ENCODE measurements at regions not wholly inside any gene's neighbourhood (a gene's known extent, or its start where the extent isn't known, plus 50 kb on each side); places are given as distances from the start of the nearest gene placed in this dataset.

DNA sequence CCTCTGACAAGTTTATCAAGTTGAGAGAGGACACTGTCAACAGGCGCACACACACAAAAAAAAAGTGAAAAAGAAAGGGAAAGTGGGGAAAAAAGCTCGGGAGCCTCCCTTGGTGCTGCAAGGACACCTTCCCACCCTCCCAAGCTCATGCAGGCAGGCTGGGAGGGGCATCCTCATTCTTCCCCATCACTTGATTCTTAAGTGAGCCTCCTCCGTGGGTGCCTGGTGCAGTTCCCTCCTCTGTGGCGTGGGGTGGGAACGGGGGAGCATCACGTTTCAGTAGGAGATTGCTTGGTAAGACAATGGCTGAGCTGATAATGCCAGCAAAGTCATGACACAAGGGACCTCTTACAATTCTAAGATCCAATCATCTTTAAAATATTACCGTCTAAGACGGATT is 108.8 kb downstream of the NXPE2 start:
- Mint-ChIP-seq H3K27me3 (ENCODE audit: low read depth) (no peaks in the 10 kb centered on the region), H3K27ac (no peak overlapping the region), H3K9me3 (peaks cover 5% of the 10 kb centered on the region), H3K36me3 (no peaks in the 10 kb centered on the region), H3K4me3 (no peak overlapping the region), H3K4me1 (peaks cover 14% of the 10 kb centered on the region)
- ChIA-PET CTCF (interaction anchor here (1.0 to 1.7 kb wide), 2 partner anchors 13 to 106 kb away, joined by 3 to 5 read pairs; no protein-coding TSS in a partner anchor), POLR2A (no interaction called here)
- ATAC-seq (no peak), DNase-seq (ENCODE audit: low spot score) (no peak)
- TF ChIP-seq, protein P1, sequence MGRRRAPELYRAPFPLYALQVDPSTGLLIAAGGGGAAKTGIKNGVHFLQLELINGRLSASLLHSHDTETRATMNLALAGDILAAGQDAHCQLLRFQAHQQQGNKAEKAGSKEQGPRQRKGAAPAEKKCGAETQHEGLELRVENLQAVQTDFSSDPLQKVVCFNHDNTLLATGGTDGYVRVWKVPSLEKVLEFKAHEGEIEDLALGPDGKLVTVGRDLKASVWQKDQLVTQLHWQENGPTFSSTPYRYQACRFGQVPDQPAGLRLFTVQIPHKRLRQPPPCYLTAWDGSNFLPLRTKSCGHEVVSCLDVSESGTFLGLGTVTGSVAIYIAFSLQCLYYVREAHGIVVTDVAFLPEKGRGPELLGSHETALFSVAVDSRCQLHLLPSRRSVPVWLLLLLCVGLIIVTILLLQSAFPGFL (CRISPR knock-in tag; IDR thresholded peaks at IDR 0.05; ENCODE audit: borderline replicate concordance), result no peak
- TF ChIP-seq, protein P2, sequence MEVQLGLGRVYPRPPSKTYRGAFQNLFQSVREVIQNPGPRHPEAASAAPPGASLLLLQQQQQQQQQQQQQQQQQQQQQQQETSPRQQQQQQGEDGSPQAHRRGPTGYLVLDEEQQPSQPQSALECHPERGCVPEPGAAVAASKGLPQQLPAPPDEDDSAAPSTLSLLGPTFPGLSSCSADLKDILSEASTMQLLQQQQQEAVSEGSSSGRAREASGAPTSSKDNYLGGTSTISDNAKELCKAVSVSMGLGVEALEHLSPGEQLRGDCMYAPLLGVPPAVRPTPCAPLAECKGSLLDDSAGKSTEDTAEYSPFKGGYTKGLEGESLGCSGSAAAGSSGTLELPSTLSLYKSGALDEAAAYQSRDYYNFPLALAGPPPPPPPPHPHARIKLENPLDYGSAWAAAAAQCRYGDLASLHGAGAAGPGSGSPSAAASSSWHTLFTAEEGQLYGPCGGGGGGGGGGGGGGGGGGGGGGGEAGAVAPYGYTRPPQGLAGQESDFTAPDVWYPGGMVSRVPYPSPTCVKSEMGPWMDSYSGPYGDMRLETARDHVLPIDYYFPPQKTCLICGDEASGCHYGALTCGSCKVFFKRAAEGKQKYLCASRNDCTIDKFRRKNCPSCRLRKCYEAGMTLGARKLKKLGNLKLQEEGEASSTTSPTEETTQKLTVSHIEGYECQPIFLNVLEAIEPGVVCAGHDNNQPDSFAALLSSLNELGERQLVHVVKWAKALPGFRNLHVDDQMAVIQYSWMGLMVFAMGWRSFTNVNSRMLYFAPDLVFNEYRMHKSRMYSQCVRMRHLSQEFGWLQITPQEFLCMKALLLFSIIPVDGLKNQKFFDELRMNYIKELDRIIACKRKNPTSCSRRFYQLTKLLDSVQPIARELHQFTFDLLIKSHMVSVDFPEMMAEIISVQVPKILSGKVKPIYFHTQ (CRISPR knock-in tag; IDR thresholded peaks at IDR 0.05), result no peak
- TF ChIP-seq SOX15 (CRISPR knock-in tag; IDR thresholded peaks at IDR 0.05) (no peak), RORB (CRISPR knock-in tag; IDR thresholded peaks at IDR 0.05) (no peak), HMGA2 (CRISPR knock-in tag; IDR thresholded peaks at IDR 0.05) (no peak), ATF6 (CRISPR knock-in tag; IDR thresholded peaks at IDR 0.05) (no peak), SP1 (CRISPR knock-in tag; conservative IDR thresholded peaks at IDR 0.05) (no peak), IRF2 (CRISPR knock-in tag; IDR thresholded peaks at IDR 0.05; ENCODE audit: borderline replicate concordance, low read depth) (no peak), EMX1 (CRISPR knock-in tag; IDR thresholded peaks at IDR 0.05) (no peak), RELA (CRISPR knock-in tag; IDR thresholded peaks at IDR 0.05; ENCODE audit: borderline replicate concordance) (no peak), SMAD4 (CRISPR knock-in tag; IDR thresholded peaks at IDR 0.05) (no peak), NR1H2 (CRISPR knock-in tag; IDR thresholded peaks at IDR 0.05) (no peak), MLX (CRISPR knock-in tag; IDR thresholded peaks at IDR 0.05) (no peak)
- TF ChIP-seq, protein P3, sequence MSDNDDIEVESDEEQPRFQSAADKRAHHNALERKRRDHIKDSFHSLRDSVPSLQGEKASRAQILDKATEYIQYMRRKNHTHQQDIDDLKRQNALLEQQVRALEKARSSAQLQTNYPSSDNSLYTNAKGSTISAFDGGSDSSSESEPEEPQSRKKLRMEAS (CRISPR knock-in tag; IDR thresholded peaks at IDR 0.05), result no peak
- TF ChIP-seq, protein P4, sequence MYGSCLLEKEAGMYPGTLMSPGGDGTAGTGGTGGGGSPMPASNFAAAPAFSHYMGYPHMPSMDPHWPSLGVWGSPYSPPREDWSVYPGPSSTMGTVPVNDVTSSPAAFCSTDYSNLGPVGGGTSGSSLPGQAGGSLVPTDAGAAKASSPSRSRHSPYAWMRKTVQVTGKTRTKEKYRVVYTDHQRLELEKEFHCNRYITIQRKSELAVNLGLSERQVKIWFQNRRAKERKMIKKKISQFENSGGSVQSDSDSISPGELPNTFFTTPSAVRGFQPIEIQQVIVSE (CRISPR knock-in tag; IDR thresholded peaks at IDR 0.05; ENCODE audit: borderline replicate concordance), result no peak

DNA sequence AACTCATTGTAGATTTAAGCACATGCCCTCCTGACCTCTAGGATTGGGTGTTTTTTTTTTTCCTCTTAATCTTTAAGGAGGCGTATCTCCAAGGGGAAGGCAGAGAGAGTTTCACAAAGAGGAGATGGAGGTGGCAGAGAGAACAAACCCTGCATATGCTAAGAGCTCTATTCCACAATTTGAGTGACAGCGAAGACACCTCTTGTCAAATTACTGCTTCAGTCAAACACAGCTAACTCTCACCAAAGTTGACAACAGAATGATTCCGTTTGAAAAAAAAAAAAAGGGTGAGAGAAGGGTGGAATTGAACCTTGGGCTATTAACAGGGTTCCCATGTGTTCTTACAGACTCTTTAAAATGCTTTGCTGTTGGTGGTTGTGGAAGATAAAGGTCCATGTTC is 112.6 kb downstream of the NXPE2 start:
- no peak overlapping the region for H3K27ac Mint-ChIP-seq
- DNase-seq (ENCODE audit: low spot score) (no peak), ATAC-seq (no peak)
- H3K4me1 Mint-ChIP-seq, result peaks cover 14% of the 10 kb centered on the region
- TF ChIP-seq E2F5 (CRISPR knock-in tag; IDR thresholded peaks at IDR 0.05) (no peak), FOXP1 (CRISPR knock-in tag; IDR thresholded peaks at IDR 0.05; ENCODE audit: borderline replicate concordance) (no peak), JAZF1 (CRISPR knock-in tag; IDR thresholded peaks at IDR 0.05) (no peak), ZNF423 (CRISPR knock-in tag; IDR thresholded peaks at IDR 0.05) (no peak)
- CTCF ChIA-PET, result interaction anchor here (1.9 kb wide), 1 partner anchor 42 kb away, joined by 6 read pairs; no protein-coding TSS in a partner anchor
- H3K4me3 Mint-ChIP-seq, result no peak overlapping the region
- H3K36me3 Mint-ChIP-seq, result no peaks in the 10 kb centered on the region
- POLR2A ChIA-PET, result no interaction called here
- H3K27me3 Mint-ChIP-seq (ENCODE audit: low read depth), result no peaks in the 10 kb centered on the region
- H3K9me3 Mint-ChIP-seq, result peaks cover 5% of the 10 kb centered on the region

Measured in WTC11 (cell line).